ENCODE measurements at regions not wholly inside any gene's neighbourhood (a gene's known extent, or its start where the extent isn't known, plus 50 kb on each side); places are given as distances from the start of the nearest gene placed in this dataset.
A peak's percentile ranks its signal among the peaks of the same experiment; 100 is the strongest.

DNA sequence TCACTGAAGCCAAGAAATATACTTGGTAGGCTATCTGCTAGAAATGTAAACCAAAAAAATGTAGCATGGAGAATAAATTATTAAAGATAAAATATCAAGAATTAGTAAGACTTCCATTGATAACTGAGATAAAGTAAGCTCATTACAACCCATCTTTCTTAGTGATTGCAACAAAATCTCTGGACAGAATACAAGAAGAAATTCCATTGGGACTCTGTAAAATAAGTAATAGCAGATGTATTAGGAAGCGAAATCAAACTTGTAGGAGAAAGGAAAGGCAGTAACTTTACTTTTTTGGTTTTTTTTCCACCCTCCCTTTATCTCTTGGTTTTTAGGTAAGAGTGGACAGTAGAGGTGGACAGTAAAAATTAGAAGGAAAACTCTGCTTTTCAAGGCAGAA, 605.7 kb downstream of the DACH1 start:
- 70 to 80% methylated on average over 1 of the region's 1 CpG for WGBS, 2 donors
- TF ChIP-seq, protein P1, sequence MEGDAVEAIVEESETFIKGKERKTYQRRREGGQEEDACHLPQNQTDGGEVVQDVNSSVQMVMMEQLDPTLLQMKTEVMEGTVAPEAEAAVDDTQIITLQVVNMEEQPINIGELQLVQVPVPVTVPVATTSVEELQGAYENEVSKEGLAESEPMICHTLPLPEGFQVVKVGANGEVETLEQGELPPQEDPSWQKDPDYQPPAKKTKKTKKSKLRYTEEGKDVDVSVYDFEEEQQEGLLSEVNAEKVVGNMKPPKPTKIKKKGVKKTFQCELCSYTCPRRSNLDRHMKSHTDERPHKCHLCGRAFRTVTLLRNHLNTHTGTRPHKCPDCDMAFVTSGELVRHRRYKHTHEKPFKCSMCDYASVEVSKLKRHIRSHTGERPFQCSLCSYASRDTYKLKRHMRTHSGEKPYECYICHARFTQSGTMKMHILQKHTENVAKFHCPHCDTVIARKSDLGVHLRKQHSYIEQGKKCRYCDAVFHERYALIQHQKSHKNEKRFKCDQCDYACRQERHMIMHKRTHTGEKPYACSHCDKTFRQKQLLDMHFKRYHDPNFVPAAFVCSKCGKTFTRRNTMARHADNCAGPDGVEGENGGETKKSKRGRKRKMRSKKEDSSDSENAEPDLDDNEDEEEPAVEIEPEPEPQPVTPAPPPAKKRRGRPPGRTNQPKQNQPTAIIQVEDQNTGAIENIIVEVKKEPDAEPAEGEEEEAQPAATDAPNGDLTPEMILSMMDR (IDR thresholded peaks at IDR 0.05): no peak
- no peaks in the 10 kb centered on the region for H3K9me3 ChIP-seq
- no peak for ATAC-seq
- no peak for FAIRE-seq
- H3K27me3 ChIP-seq: peaks cover 0 to 7% (median 0%) of the 10 kb centered on the region in 4 donors
- H3K4me3 ChIP-seq: no peak overlapping the region
- no peak overlapping the region for H3K27ac ChIP-seq
- H3K4me1 ChIP-seq: no peaks in the 10 kb centered on the region
- H3K36me3 ChIP-seq: no peaks in the 10 kb centered on the region
- intact Hi-C loops (cut with DNase I): no loop called here
- DNase-seq: no peak

DNA sequence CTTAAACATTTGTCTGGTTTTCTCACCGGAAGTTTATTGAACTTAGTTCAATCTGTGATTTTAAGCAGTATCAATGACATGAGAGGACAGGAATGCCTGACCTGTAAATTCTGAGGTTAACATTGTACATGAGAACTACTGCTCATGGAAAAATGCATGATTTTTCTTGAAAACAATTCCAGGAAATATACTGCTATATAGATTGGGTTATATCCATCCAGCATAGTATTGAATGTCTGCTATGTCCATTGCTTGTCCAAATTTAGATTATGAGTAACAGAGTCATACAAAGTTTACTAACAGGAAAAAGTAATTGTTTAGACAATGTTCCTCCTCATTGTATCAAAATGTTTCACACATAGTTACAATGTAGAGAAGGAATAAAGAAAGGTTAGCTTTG, 606.8 kb downstream of the DACH1 start:
- intact Hi-C loops (cut with DNase I): no loop called here
- FAIRE-seq (no peak), ATAC-seq (no peak)

DNA sequence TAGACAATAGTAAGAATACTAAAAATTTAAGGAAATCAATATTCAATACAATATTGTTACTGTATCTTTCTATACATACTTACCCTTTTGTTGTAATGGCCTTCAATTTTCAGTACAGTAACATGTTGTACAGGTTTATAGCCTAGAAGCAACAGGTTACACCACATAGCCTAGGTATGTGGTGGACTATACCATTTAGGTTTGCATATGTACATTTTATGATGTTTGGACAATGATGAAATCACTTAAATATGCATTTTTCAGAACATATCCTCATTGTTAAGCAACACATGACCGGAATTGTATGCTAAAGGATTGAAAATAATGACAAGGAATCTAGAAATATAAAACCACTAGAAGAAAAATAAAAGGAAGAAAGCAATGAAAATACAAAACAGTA, 611.4 kb downstream of the DACH1 start:
- WGBS, 2 donors: 85 to 92% methylated on average over 1 of the region's 1 CpG
- peaks cover 0 to 7% (median 0%) of the 10 kb centered on the region in 3 donors for H3K4me1 ChIP-seq
- TF ChIP-seq, protein P1 (IDR thresholded peaks at IDR 0.05): no peak
- FAIRE-seq: peak; percentile 26
- no peaks in the 10 kb centered on the region for H3K27me3 ChIP-seq
- no peaks in the 10 kb centered on the region for H3K36me3 ChIP-seq
- H3K9me3 ChIP-seq: no peaks in the 10 kb centered on the region
- H3K27ac ChIP-seq: no peak overlapping the region
- no peak for ATAC-seq
- DNase-seq: no peak
- intact Hi-C loops (cut with DNase I): no loop called here
- no peak overlapping the region for H3K4me3 ChIP-seq

More for the DNA sequence above, 606.8 kb downstream of the DACH1 start:
- H3K9me3 ChIP-seq: no peaks in the 10 kb centered on the region
- TF ChIP-seq, protein P1 (IDR thresholded peaks at IDR 0.05): no peak
- no peak overlapping the region for H3K27ac ChIP-seq
- H3K4me3 ChIP-seq: no peak overlapping the region
- peaks cover 0 to 7% (median 0%) of the 10 kb centered on the region in 4 donors for H3K27me3 ChIP-seq
- no peaks in the 10 kb centered on the region for H3K36me3 ChIP-seq
- no peaks in the 10 kb centered on the region for H3K4me1 ChIP-seq
- WGBS, 2 donors: 60 to 67% methylated on average over 1 of the region's 1 CpG
- DNase-seq: no peak

DNA sequence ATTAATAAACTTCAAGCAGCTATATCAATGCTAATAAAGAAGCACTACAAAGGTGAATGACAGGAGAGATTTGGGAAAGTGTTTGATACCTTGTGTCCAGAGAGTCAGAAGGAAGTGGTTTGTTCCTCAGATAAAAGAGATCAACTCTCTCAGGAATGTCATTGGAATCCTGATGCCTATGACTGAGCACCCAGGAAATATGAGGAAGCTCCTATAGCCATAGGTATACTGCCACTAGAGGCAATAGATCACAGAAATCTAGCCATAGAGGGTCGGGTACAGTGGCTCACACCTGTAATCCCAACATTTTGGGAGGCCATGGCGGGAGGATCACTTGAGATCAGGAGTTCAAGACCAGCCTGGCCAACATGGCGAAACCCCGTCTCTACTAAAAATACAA, 612.6 kb downstream of the DACH1 start:
- Histone ChIP-seq H3K27me3 (no peaks in the 10 kb centered on the region), H3K9me3 (no peaks in the 10 kb centered on the region), H3K36me3 (no peaks in the 10 kb centered on the region), H3K4me3 (no peak overlapping the region), H3K4me1 (peaks cover 0 to 7% (median 0%) of the 10 kb centered on the region in 3 donors), H3K27ac (no peak overlapping the region)
- intact Hi-C loops (cut with DNase I): no loop called here
- DNase-seq: no peak
- WGBS, 2 donors: 81 to 86% methylated on average over 4 of the region's 4 CpGs
- TF ChIP-seq, protein P1 (IDR thresholded peaks at IDR 0.05): no peak
- no peak for FAIRE-seq
- no peak for ATAC-seq

DNA sequence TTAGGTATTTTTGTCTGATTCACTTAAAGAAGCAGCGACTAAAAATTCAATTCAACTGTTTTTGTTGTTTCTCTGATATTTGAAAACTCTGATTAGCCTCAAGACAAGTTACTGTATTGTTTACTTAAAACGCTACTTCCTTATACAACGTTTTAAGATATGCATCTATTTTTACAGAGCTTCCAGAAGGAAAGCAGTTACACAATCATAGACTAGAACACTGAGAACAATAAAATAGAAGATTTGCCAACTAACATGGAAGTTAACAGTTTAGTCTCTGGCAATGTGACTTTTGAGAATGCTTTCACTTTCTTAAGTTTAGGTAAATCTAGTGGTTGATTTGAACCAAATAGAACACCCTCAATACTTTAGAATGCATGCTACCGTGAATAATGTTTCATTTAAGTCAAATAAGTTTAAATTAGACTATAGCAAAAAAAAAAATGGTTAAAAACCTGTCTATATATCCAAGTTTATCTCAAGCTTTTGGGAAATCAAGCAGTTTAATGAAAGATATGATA, 614.8 kb downstream of the DACH1 start:
- H3K27me3 ChIP-seq: no peaks in the 10 kb centered on the region
- H3K4me1 ChIP-seq: peaks cover 0 to 7% (median 0%) of the 10 kb centered on the region in 3 donors
- intact Hi-C loops (cut with DNase I): no loop called here
- no peak overlapping the region for H3K27ac ChIP-seq
- FAIRE-seq (peak; percentile 20), DNase-seq (no peak), ATAC-seq (no peak)
- 27 to 35% methylated on average over 4 of the region's 4 CpGs for WGBS, 2 donors
- no peaks in the 10 kb centered on the region for H3K36me3 ChIP-seq
- TF ChIP-seq, protein P1 (IDR thresholded peaks at IDR 0.05): no peak
- no peaks in the 10 kb centered on the region for H3K9me3 ChIP-seq
- no peak overlapping the region for H3K4me3 ChIP-seq
